ENCODE measurements at regions not wholly inside any gene's neighbourhood (a gene's known extent, or its start where the extent isn't known, plus 50 kb on each side); places are given as distances from the start of the nearest gene placed in this dataset.

DNA sequence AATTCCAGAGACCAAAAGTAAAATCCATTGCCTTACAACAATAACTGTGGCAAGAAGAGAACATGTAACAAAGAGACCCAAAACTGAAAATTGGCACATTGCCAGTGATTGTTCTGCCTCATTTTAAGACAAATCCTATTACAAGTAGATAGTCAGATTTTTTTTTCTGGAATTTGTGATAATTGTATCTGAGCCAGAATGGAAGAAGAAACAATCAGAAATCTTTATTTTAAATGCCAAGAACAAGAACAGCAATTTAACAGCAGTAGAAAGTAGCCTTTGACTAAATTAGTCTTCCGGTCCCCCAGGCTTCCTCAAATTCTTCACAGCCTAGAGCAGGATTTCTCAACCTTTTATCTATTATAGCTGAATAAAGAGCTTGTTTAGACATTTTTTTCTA, 106.7 kb upstream of the PTPN3 start:
- DNase-seq: peak in 1 of 2 donors; percentile 10
- H3K27me3 ChIP-seq: no peaks in the 10 kb centered on the region
- 76 to 89% (median 88%) methylated on average over 1 of the region's 1 CpG for WGBS, 5 donors
- no peak overlapping the region for H3K27ac ChIP-seq
- TF ChIP-seq POLR2A (IDR thresholded peaks at IDR 0.05) (no peak), POLR2AphosphoS5 (IDR thresholded peaks at IDR 0.05) (no peak), EP300 (IDR thresholded peaks at IDR 0.05) (no peak)
- TF ChIP-seq, protein P1, sequence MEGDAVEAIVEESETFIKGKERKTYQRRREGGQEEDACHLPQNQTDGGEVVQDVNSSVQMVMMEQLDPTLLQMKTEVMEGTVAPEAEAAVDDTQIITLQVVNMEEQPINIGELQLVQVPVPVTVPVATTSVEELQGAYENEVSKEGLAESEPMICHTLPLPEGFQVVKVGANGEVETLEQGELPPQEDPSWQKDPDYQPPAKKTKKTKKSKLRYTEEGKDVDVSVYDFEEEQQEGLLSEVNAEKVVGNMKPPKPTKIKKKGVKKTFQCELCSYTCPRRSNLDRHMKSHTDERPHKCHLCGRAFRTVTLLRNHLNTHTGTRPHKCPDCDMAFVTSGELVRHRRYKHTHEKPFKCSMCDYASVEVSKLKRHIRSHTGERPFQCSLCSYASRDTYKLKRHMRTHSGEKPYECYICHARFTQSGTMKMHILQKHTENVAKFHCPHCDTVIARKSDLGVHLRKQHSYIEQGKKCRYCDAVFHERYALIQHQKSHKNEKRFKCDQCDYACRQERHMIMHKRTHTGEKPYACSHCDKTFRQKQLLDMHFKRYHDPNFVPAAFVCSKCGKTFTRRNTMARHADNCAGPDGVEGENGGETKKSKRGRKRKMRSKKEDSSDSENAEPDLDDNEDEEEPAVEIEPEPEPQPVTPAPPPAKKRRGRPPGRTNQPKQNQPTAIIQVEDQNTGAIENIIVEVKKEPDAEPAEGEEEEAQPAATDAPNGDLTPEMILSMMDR (IDR thresholded peaks at IDR 0.05): no peak
- no peaks in the 10 kb centered on the region for H3K9me3 ChIP-seq
- intact Hi-C loops (cut with DNase I; ENCODE audit: low total_unique reads): no loop called here
- H3K4me3 ChIP-seq: no peak overlapping the region
- H3K4me1 ChIP-seq: no peaks in the 10 kb centered on the region
- H3K36me3 ChIP-seq: no peaks in the 10 kb centered on the region

DNA sequence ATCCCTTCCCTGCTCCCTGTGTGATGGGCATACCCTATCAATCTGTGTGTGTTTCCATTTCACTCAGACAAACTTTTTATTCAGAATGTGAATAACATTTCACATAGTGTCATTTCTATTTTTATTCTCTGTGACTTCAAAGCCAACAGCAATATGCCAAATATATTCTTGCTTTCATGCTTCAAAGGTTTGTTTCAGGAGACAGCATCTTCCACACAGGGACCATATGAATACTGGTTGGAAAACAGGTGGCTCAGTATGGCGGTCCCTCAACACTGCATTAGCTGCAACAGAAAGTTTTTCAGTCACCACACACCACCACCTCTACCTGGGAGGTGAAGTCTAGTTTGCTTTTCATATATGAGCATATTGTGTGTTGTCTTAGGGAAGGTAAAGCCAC, 111.0 kb upstream of the PTPN3 start:
- TF ChIP-seq EP300 (IDR thresholded peaks at IDR 0.05) (no peak), POLR2A (IDR thresholded peaks at IDR 0.05) (no peak), POLR2AphosphoS5 (IDR thresholded peaks at IDR 0.05) (no peak)
- TF ChIP-seq, protein P1 (IDR thresholded peaks at IDR 0.05): no peak
- no peak for DNase-seq
- Histone ChIP-seq H3K9me3 (no peaks in the 10 kb centered on the region), H3K4me3 (no peak overlapping the region), H3K27me3 (no peaks in the 10 kb centered on the region), H3K27ac (no peak overlapping the region), H3K4me1 (no peaks in the 10 kb centered on the region), H3K36me3 (no peaks in the 10 kb centered on the region)
- 95 to 100% (median 96%) methylated on average over 1 of the region's 1 CpG for WGBS, 5 donors
- intact Hi-C loops (cut with DNase I; ENCODE audit: low total_unique reads): no loop called here

DNA sequence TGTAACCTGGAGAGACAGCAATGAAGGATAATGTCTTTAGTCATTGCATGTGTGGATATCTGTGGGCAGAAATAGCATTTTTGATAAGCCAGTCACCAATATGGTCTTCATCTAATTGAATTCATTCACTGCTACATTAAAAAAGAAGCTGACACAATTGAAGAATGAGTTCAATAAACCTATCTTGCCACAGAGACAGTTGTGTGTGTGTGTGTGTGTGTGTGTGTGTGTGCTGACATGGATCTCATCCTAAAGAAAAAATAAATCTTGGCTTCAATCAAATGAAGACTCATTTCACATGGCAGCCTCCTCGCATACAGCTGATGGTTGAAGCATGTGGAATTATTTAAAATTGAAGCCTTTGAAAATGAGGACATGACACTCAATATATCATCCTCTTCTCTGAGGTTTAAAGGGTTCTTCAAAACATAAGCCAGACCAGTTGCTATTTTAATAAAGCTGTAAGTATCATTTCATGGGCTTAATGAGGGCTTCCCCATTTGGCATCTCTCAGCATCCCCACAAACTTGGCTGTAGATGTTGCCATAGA, 118.5 kb upstream of the PTPN3 start:
- peaks cover 4 to 9% (median 8%) of the 10 kb centered on the region in 4 donors for H3K9me3 ChIP-seq
- H3K27me3 ChIP-seq: no peaks in the 10 kb centered on the region
- no peak overlapping the region for H3K27ac ChIP-seq
- H3K4me1 ChIP-seq: no peaks in the 10 kb centered on the region
- 83 to 95% (median 88%) methylated on average over 1 of the region's 1 CpG for WGBS, 5 donors
- H3K4me3 ChIP-seq: no peak overlapping the region
- TF ChIP-seq, protein P1 (IDR thresholded peaks at IDR 0.05): no peak
- TF ChIP-seq POLR2AphosphoS5 (IDR thresholded peaks at IDR 0.05) (no peak), POLR2A (IDR thresholded peaks at IDR 0.05) (no peak)
- intact Hi-C loops (cut with DNase I; ENCODE audit: low total_unique reads): no loop called here
- DNase-seq: no peak
- no peaks in the 10 kb centered on the region for H3K36me3 ChIP-seq

DNA sequence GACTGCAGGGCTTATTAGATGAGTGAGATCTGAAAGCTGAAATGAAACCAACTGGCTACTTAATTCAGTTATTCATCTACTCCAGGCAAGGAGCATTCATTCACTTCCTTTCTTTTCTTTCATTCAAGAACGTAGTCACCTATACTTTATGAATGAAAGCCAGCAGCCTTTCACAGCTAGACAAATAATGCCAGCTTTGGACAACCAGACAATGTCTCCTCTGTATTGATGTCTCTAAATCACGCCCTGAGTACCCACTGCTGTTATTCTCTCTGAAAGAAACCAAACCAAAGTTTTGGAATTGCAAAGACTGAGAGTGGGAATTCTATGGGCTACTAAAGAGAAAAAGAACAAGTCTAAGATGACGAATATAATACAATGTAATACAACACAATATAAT, 121.2 kb upstream of the PTPN3 start:
- no peaks in the 10 kb centered on the region for H3K36me3 ChIP-seq
- 51 to 67% (median 59%) methylated on average over 3 of the region's 3 CpGs for WGBS, 5 donors

More for the DNA sequence above, 121.2 kb upstream of the PTPN3 start:
- Histone ChIP-seq H3K27me3 (no peaks in the 10 kb centered on the region), H3K27ac (no peak overlapping the region), H3K4me3 (no peak overlapping the region), H3K4me1 (no peaks in the 10 kb centered on the region), H3K9me3 (peaks cover 4 to 9% (median 8%) of the 10 kb centered on the region in 4 donors)
- no peak for DNase-seq
- TF ChIP-seq POLR2A (IDR thresholded peaks at IDR 0.05) (no peak), POLR2AphosphoS5 (IDR thresholded peaks at IDR 0.05) (no peak), EP300 (IDR thresholded peaks at IDR 0.05) (no peak)
- TF ChIP-seq, protein P1 (IDR thresholded peaks at IDR 0.05): no peak
- intact Hi-C loops (cut with DNase I; ENCODE audit: low total_unique reads): no loop called here

All from stomach (tissue), 8 donors.